ENCODE measurements at regions not wholly inside any gene's neighbourhood (a gene's known extent, or its start where the extent isn't known, plus 50 kb on each side); places are given as distances from the start of the nearest gene placed in this dataset.

- no peak for DNase-seq
Measured at GRCh38 chr16:5490499-5490898, 392.9 kb upstream of the EEF2KMT start.

DNA sequence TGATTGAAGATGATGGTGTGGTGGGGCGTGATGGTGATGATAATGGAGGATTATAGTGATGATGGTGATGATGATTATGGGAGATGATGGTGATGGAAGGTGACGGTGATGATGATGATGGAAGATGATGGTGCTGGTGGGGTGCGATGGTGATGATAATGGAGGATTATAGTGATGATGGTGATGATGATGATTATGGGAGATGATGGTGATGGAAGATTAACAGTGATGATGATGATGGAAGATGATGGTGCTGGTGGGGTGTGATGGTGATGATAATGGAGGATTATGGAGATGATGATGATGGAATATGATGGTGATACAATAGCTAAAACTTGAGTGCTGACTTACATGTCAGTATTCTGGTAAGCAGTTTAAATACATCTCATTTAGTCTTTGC, 391.0 kb upstream of the EEF2KMT start:
- no peak for DNase-seq

GRCh38 chr16:5487728-5488127, 390.1 kb upstream of the EEF2KMT start:
- no peak for DNase-seq

GRCh38 chr16:5482256-5482655, 384.7 kb upstream of the EEF2KMT start:
- DNase-seq: no peak

GRCh38 chr16:5480431-5481195, 383.0 kb upstream of the EEF2KMT start:
- no peak for DNase-seq

DNA sequence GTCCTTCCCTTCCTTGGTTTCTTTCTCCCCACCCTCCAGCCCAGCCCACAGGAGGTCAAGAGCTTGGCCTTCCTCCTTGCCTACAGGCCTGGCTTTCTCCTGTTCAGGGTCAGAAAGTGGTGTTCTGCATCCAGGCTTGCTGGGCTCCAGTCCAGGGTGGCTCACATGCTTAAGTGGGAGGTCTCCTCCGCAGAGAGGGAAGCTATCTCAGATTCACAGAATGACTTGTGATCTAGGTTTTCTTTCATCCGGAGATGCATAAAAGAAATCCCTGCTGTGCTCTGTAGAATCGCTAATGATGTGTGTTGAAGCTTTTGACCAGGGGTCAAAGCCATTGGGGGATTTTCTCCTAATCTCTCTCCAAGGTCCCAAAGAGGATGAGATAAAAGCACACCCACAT, 382.3 kb upstream of the EEF2KMT start:
- no peak for DNase-seq

GRCh38 chr16:5478036-5478435, 380.4 kb upstream of the EEF2KMT start:
- DNase-seq: no peak

DNA sequence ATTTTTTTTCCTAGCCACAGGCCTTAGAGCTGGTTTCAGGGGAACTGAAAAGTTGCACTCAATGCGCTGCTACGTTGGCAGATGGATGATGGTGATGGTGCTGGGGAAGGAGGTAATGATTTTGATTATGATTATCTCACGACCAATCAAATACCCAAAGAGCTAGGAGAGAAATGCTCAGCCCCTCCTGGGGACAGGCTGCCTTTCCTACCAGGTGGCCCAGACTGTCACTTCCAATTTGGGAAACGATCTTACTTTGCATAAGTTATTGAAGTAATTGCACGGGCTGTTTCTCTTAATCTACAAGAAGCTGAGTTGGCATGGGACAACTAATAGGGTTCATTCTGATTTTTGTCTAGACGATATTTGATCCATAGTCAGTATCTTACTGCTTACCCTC, 379.7 kb upstream of the EEF2KMT start:
- DNase-seq: no peak

- no peak for DNase-seq
Measured at GRCh38 chr16:5472552-5472951, 375.0 kb upstream of the EEF2KMT start.

- DNase-seq: no peak
Measured at GRCh38 chr16:5468488-5468887, 370.9 kb upstream of the EEF2KMT start.

- no peak for DNase-seq
Measured at GRCh38 chr16:5467552-5467951, 370.0 kb upstream of the EEF2KMT start.

- no peak for DNase-seq
Measured at GRCh38 chr16:5466551-5466950, 369.0 kb upstream of the EEF2KMT start.

DNA sequence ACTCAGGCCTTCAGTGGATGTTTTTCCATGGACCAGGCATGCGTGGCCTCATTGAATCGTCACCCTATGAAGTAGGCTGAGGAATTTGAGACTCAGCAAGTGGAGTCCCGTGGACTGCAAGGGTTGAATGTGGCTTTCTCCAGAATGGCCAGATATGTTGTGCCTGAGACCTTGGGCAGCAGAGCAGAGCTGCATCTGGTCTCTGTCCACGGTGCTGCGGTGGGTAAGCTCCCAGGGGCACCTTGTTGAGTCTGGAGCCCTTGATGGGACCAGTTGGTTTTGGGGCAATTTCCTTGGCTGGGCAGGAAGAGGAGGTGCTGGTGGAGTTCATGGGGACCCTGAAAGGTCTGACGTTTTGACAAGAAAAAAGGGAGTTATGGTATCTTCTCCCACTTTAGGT, 368.1 kb upstream of the EEF2KMT start:
- DNase-seq: no peak

GRCh38 chr16:5463820-5464219, 366.2 kb upstream of the EEF2KMT start:
- no peak for DNase-seq

- no peak for DNase-seq
Measured at GRCh38 chr16:5461574-5461973, 364.0 kb upstream of the EEF2KMT start.

- DNase-seq: no peak
Measured at GRCh38 chr16:5461141-5461540, 363.5 kb upstream of the EEF2KMT start.

GRCh38 chr16:5460701-5461100, 363.1 kb upstream of the EEF2KMT start:
- DNase-seq: no peak

DNA sequence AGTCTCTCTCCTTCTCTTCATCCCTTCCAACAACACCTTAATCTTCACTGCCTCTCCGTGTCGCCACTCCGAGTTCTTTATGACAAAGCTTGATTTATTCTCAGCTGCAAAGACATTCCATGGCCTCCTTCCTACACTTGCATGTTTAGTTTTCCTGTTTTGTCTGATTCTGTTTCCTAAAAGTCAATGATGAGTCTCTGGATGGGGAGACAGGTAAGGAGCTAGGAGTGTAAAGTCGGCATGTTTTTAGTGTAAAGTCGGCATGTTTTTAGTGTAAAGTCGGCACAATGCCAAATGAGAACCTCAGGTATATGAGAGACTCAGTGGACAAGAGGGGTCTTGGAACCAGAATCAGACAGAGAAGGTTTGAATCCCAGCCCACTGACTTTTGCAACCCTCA, 362.3 kb upstream of the EEF2KMT start:
- DNase-seq: no peak

GRCh38 chr16:5455110-5455509, 357.5 kb upstream of the EEF2KMT start:
- DNase-seq: no peak

- DNase-seq: no peak
Measured at GRCh38 chr16:5454349-5454748, 356.8 kb upstream of the EEF2KMT start.

- DNase-seq: no peak
Measured at GRCh38 chr16:5451641-5452040, 354.0 kb upstream of the EEF2KMT start.

- DNase-seq: no peak
Measured at GRCh38 chr16:5450409-5451104, 353.0 kb upstream of the EEF2KMT start.

- no peak for DNase-seq
Measured at GRCh38 chr16:5449901-5450300, 352.3 kb upstream of the EEF2KMT start.

GRCh38 chr16:5448798-5449197, 351.2 kb upstream of the EEF2KMT start:
- DNase-seq: no peak

- DNase-seq: no peak
Measured at GRCh38 chr16:5447734-5448133, 350.1 kb upstream of the EEF2KMT start.

Data from CD4-positive, alpha-beta T cell treated with Interleukin-10 for 1 hour (primary cell).